GM19467 (cell line): ENCODE measurements at regions not wholly inside any gene's neighbourhood (a gene's known extent, or its start where the extent isn't known, plus 50 kb on each side); places are given as distances from the start of the nearest gene placed in this dataset.
"Not testable (repeated sequence)": the region's sequence is repeated elsewhere in the genome, so short reads cannot be mapped to it uniquely, and the experiment has no call there.

Experiments
- ATAC-seq: cut with Tn5 transposase; IDR thresholded peaks from one replicate; pipeline ENCODE4 v1.9.1; 2021; ENCODE audit warnings: mild to moderate bottlenecking, moderate library complexity; ENCODE audit not compliant: unreplicated experiment

- no peak for ATAC-seq
Measured at GRCh38 chr5:96528826-96529474, 95.9 kb upstream of the PCSK1 start.

GRCh38 chr5:96529559-96529958 is 96.5 kb upstream of the PCSK1 start:
- ATAC-seq = no peak

- no peak for ATAC-seq
Measured at GRCh38 chr5:96530901-96531300, 97.9 kb upstream of the PCSK1 start.

GRCh38 chr5:96533371-96533770 is 100.3 kb upstream of the PCSK1 start:
- ATAC-seq = no peak

- ATAC-seq = no peak
Measured at GRCh38 chr5:96537386-96537785, 104.3 kb upstream of the PCSK1 start.

GRCh38 chr5:96538808-96539250 is 105.8 kb upstream of the PCSK1 start:
- ATAC-seq = no peak

- no peak for ATAC-seq
Measured at GRCh38 chr5:96546120-96546519, 113.1 kb upstream of the PCSK1 start.

- no peak for ATAC-seq
Measured at GRCh38 chr5:96547486-96547885, 114.4 kb upstream of the PCSK1 start.

GRCh38 chr5:96548905-96549304 is 113.3 kb upstream of the CAST start:
- ATAC-seq = no peak

- not testable (repeated sequence) for ATAC-seq
Measured at GRCh38 chr5:96560857-96561256, 101.3 kb upstream of the CAST start.

- ATAC-seq = no peak
Measured at GRCh38 chr5:96562614-96563013, 99.6 kb upstream of the CAST start.

- no peak for ATAC-seq
Measured at GRCh38 chr5:96563816-96564215, 98.4 kb upstream of the CAST start.

GRCh38 chr5:96565582-96566265 is 96.5 kb upstream of the CAST start:
- peak; percentile 59 for ATAC-seq

GRCh38 chr5:96566833-96567587 is 95.2 kb upstream of the CAST start:
- no peak for ATAC-seq

- ATAC-seq = no peak
Measured at GRCh38 chr5:96569332-96569731, 92.8 kb upstream of the CAST start.

GRCh38 chr5:96569770-96570169 is 92.4 kb upstream of the CAST start:
- no peak for ATAC-seq

- ATAC-seq = no peak
Measured at GRCh38 chr5:96572864-96573512, 89.2 kb upstream of the CAST start.

- no peak for ATAC-seq
Measured at GRCh38 chr5:96573513-96573894, 88.7 kb upstream of the CAST start.

GRCh38 chr5:96576876-96577275 is 85.3 kb upstream of the CAST start:
- ATAC-seq = no peak

- ATAC-seq = no peak
Measured at GRCh38 chr5:96577909-96578308, 84.3 kb upstream of the CAST start.

GRCh38 chr5:96579711-96580110 is 82.5 kb upstream of the CAST start:
- no peak for ATAC-seq
